Omental fat pad (tissue), 3 donors: ENCODE measurements at regions not wholly inside any gene's neighbourhood (a gene's known extent, or its start where the extent isn't known, plus 50 kb on each side); places are given as distances from the start of the nearest gene placed in this dataset. TPM values are rescaled to one million over a fixed set of nuclear protein-coding genes. Genes with fewer than 3 reads are reported as not detected.

Experiments used
- ATAC-seq: fragments of 150-250 bp; one replicate; pipeline ENCODE4 v1.9.1; 2016; ENCODE audit warnings: mild to moderate bottlenecking, moderate library complexity; ENCODE audit not compliant: low FRiP score
- DNase-seq: peaks from one replicate; pipeline ENCODE4 v3.0.0-alpha.2; 2019; ENCODE audit warnings: low spot score
- small RNA-seq: library from RNA; depleted of rRNA; stranded (forward); fragments of <200 nt; gene quantifications from one replicate; pipeline ENCODE3, GENCODE V24; 2016
- TF ChIP-seq, protein P1 (sequence below), 3 donors: fragments of 450-650 bp; IDR thresholded peaks; one replicate each; pipeline ENCODE4 v1.5.1; 2016 to 2017; ENCODE audit warnings: antibody characterized with exemption in 3 of 3, mild to moderate bottlenecking in 3 of 3, moderate library complexity in 2 of 3

DNA sequence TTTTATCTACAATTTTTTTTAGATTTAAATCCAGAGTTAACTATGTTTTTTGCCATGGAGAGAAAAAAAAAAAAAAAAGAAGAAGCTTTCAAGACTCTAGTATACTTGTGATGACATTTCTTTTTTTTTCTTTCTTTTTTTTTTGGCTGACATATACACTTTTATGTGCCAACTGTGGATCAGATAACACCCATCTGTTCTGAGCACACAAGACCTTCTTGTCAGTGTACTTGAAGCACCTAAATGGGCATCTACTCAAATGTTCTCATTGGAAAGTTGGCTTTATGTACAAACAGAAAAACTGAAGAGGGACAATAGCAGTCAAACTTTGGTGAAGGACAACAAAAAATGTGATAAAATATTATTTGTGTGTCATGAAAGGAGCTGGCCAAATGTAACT, 904.5 kb downstream of the GRIK2 start:
- TF ChIP-seq, protein P1, sequence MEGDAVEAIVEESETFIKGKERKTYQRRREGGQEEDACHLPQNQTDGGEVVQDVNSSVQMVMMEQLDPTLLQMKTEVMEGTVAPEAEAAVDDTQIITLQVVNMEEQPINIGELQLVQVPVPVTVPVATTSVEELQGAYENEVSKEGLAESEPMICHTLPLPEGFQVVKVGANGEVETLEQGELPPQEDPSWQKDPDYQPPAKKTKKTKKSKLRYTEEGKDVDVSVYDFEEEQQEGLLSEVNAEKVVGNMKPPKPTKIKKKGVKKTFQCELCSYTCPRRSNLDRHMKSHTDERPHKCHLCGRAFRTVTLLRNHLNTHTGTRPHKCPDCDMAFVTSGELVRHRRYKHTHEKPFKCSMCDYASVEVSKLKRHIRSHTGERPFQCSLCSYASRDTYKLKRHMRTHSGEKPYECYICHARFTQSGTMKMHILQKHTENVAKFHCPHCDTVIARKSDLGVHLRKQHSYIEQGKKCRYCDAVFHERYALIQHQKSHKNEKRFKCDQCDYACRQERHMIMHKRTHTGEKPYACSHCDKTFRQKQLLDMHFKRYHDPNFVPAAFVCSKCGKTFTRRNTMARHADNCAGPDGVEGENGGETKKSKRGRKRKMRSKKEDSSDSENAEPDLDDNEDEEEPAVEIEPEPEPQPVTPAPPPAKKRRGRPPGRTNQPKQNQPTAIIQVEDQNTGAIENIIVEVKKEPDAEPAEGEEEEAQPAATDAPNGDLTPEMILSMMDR (IDR thresholded peaks at IDR 0.05) = no peak
- ATAC-seq (no peak), DNase-seq (no peak)

Small RNA genes lying in the stretch of these regions (small RNA-seq; reads per million reads assigned to genes)
- not detected for gene RF00438
